GM18508 (cell line): ENCODE measurements at regions not wholly inside any gene's neighbourhood (a gene's known extent, or its start where the extent isn't known, plus 50 kb on each side); places are given as distances from the start of the nearest gene placed in this dataset.

ENCODE experiments used
- ATAC-seq: cut with Tn5 transposase; IDR thresholded peaks from one replicate; pipeline ENCODE4 v1.9.1; 2021; ENCODE audit warnings: moderate number of reproducible peaks; ENCODE audit not compliant: insufficient read depth, unreplicated experiment

DNA sequence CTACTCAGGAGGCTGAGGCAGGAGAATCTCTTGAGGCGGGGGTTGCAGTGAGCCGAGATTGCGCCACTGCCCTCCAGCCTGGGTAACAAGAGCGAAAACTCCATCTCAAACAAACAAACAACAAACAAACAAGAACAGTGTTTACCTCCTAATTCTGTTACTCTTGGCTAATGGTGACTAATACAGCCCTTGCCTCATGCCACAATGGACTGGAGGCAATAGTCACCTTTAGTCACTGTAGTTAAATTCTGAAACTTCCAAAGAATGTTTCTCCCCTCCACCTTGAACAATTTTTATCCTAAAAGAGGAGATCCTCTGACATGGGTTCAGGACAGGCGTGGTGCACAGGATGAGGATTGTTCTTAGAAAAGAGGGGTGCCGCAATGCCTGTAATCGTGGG, 241.2 kb upstream of the CTSO start:
- ATAC-seq: no peak

DNA sequence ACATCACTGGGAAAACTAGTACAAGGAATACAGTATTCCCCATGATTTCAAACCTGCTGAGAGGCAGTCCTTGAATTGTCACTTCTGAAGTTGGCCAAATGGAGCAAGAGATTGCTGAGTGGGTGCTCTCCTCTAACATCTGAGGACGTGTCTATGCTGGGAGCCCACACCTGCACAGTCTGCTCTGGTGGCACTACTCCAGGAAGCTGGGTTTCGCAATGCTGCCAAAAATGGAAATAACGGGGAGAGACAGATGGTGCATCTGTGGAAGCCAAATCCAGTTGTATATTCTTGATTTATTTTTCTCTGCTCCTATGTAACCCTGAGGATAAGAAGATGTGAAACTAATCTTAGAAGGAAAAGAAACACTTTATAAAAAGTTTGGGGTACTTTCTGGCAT, 240.1 kb upstream of the CTSO start:
- ATAC-seq: no peak

DNA sequence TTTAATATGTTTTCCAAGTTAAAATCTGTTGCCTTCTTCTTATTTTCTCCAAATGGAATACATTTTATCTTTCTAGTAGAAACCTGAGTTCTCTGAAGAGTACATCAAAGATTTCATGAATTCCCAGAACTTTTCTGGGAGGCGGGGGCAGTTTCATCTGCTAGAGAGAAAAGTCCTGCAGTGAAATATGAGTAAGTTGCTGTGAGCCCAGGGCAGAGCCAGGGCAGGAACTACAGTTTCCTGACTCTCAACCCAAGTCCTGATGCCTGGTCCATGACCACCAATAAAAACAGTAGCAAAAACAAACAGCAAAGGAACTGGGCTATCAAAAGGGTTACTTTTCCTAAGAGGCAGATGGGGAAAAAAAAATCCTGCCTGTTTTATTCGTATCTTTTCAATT, 239.4 kb upstream of the CTSO start:
- ATAC-seq: no peak

DNA sequence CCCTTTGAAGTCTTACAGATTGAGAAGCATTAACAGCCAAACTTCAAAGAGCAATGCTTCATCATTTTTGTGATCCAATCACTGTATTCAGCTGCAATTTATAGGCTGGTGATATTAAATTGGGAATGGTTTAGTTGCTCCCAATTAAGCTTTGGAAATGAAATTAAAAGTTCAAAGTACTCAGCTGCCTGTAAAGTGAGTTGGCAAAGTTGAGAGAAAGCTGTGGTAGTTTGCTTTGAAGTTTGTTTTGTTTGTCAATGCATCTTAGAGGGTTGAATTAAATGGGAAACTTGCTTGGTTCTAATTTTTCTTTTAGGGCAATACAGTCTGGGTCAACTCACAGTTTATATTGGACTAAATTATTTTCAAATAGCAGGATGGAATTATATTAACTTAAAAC, 238.4 kb upstream of the CTSO start:
- no peak for ATAC-seq

DNA sequence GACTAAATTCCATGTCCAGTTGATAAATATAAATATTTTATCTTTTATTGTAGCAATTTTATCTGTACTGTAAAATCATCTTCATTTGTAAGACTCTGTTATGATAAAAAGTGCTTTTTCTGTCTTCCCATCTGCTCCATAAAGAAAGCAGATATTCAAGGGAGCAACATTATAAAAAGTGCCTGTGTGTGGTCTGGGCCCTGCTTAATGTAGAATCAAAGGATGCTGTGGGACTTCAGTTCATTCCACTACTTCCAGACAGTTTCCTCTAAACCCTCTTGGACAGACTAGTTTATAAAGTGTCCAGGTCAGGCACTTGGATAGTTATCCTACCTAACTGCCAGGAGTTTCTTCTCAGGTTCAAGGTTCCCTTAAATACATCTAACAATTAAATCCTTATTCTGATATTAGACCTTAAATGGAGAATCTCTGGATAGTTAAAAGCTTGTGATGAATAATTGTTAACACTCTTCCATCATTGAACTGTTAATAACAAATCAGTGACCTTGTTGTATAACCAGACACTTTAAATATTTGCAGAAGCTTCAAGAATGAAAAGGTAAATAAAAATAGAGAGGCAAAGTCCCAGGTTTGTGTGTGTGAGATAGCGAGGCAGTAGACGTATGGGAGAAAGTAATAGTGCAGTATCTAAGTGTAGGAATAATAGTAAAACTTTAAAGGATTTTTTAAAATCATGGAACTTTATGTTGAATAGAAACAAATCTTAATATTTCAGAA, 237.5 kb upstream of the CTSO start:
- no peak for ATAC-seq

DNA sequence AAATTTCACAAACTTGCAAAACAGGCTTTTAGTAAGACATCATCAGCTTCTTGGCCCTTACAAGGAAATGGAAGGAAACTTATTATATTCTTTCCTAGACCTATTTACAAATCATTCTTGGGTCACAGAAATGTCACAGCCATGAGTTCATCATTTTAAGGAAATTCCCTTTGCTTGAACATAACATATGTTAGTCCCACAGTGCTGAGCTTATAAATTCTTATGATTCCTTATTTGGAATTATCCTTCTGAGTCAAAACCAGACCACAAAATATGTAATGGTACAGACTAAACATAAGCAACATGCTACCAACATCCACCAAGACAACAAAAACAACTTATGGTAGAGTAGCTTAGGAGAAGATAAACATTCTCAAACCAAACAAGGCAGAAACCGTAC, 236.9 kb upstream of the CTSO start:
- ATAC-seq: no peak

DNA sequence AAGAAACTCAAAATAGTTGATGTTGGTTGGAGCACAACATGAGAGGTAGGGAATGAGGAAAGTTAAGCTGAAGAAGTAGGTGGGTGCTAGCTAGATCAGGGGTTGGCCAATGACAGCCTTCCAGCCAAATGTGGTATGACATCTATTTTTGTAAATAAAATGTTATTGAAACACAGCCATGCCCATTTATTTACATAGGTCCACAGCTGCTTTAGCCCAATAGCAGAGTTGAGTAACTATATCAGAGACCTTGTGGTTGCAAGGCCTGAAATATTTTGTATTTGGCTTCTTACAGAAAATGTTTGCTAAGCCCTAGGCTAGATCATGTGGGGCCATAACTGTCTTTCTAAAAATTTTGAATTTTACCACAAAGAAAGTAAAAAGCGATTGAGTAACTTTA, 234.9 kb upstream of the CTSO start:
- no peak for ATAC-seq

GRCh38 chr4:156186111-156186510, 232.4 kb upstream of the CTSO start:
- no peak for ATAC-seq

- no peak for ATAC-seq
Measured at GRCh38 chr4:156185514-156186055, 231.9 kb upstream of the CTSO start.

DNA sequence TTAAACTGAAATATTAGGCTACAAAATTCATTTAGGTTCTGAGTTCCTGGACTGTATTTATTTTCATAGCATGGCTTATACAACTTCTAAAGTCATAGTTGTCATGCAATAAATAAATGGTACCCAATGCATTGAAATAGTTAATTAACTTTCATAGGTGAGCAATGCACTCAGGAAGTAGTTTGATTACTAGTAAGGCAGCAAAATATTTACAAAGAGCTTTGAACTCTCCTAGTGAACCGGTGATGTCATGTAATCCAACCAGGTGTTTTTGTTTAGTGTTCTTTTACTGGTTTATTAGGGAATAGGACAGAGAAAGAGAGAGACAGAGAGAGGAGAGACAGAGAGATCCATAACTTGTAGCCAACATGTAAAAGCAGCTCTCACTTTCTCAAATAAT, 228.6 kb upstream of the CTSO start:
- no peak for ATAC-seq

- no peak for ATAC-seq
Measured at GRCh38 chr4:156177941-156178340, 224.3 kb upstream of the CTSO start.

DNA sequence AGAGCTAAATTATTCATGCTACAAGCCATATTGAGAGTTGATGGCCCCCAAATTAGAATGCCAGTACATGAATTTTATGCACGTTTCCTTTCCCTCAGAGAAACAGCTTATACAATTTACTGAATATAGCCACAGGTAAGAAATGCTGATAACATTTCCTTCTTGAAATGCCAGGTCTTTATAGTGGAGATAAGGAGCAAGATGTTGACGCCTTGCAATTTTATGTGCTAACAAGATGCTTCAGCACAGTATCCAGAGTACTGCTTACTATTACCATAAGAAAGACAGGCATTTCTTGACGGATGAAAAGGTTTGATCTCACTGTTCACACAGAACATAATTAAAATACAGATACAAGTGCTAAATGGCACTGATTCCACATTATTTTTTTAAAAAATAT, 223.2 kb upstream of the CTSO start:
- ATAC-seq: no peak

DNA sequence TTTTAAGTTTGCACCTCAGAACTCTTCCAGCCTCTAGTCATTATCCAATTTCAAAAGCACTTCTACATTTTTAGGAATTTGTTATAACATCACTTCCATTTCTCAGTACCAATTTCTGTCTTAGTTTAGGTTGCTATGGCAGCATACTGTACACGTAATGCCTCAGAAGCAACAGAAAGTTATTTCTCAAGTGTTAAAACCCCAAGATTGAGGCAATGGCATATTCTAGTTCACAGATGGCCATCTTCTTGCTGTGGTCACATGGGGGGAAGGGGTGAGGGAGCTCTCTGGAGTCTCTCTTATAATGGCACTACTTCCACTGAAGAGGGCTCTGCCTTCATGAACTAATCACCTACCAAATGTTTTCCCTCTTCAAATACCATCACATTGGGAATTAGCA, 220.3 kb upstream of the CTSO start:
- ATAC-seq: no peak

DNA sequence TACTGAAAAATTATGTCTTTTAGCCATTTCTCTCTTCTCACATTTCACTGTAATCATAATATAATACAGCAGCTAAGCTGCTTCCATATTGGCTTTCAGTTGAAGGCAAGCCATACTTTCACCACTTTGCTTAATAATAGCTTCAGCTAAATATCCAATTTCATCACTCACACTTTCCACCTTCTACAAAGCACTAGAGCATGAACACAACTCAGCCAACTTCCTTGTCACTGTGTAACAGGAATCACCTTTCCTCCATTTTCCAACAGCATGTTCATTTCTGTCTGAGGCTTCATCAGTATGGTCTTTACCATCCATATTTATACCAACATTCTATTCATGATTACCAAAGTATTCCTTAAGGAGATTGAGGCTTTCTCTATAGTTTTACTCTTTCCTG, 219.8 kb upstream of the CTSO start:
- ATAC-seq: no peak

DNA sequence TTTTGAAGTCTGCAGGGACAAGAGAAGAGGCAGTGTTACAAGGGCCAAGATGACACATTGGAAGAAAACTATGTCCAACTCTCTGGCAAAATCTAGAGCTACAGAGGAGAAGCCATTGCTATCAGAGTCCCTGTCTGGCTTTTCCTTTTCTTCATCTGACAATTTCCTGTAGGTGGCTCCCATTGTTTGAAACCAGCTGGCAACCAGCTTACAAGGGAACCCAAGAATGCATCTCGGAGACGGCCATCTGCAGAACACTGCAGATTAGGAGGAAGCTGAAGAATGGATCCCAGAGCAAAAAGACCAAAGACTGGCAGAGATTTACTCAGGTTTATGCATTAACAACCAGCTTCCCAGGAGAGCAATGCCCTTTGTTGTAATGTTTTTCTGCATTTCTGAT, 216.2 kb upstream of the CTSO start:
- ATAC-seq: no peak

DNA sequence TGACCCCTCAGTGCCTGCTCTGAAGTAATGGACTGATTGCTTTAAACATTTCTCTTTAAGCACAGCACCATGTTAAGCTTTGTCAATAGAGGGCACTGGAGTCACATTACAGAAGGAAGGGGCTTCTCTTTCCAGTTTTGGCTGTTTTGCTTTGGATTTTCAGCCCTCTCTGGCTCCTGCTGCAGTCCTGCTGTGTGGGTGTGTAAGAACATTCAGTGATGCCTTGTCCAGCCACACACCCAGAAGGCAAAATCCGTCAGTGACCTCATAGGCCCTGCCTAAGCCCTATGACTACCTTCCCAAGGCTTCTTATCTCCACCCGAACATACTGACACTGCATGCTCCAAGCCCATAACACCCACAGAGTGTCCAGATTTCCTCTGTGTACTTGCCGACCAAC, 215.3 kb upstream of the CTSO start:
- ATAC-seq: peak; percentile 56

DNA sequence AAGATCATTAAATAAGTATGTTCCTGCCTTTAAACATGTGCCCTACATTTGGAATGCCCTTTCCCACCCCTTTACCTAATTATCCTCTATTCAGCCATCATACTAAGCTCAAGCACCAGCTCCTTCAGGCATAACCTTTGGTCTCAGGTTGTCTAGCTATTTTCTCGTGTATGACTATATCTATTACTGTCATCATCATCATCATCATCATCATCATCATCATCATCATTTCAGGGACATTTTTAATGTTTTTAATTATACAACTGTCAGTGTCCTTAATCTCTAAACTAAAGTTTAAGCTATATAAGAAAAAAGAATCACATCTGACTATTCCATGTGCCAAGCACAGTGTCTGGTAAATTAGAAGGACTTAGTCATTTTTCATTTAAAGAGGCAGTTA, 214.6 kb upstream of the CTSO start:
- no peak for ATAC-seq

DNA sequence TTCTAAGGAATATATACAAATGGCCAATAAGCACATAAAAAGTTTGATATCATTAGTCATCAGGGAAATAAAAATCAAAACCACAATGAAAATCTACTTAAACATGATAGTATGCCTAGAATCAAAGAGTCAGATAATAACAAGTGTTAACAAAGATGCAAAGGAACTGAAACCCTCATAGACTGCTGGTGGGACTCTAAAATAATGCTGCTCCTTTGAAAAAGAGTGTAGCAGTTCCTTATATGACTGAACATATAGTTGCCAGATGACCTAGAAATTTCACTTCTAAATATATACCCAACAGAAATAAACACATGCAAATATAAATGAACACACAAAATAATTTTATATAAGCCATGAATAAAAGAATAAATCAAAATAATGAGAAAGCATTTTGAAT, 205.1 kb upstream of the CTSO start:
- ATAC-seq: peak; percentile 60

- ATAC-seq: no peak
Measured at GRCh38 chr4:156154978-156155377, 201.3 kb upstream of the CTSO start.

GRCh38 chr4:156146571-156146970, 192.9 kb upstream of the CTSO start:
- no peak for ATAC-seq

- ATAC-seq: no peak
Measured at GRCh38 chr4:156144961-156145360, 191.3 kb upstream of the CTSO start.

GRCh38 chr4:156138781-156139280, 185.2 kb upstream of the CTSO start:
- ATAC-seq: no peak
